Hepatocyte (in vitro differentiated cells): ENCODE measurements at regions not wholly inside any gene's neighbourhood (a gene's known extent, or its start where the extent isn't known, plus 50 kb on each side); places are given as distances from the start of the nearest gene placed in this dataset.

Experiments used
- DNase-seq: peaks from one replicate; pipeline ENCODE4 v3.0.0-alpha.2; 2016; ENCODE audit warnings: low spot score
- H2AFZ ChIP-seq: fragments of 200-600 bp; sonication (generic); 2 replicates; pipeline ENCODE4 v1.6.0; 2016; ENCODE audit warnings: antibody characterized with exemption, mild to moderate bottlenecking
- H3K27ac ChIP-seq: fragments of 200-600 bp; sonication (generic); 2 replicates; pipeline ENCODE4 v1.5.1; 2016; ENCODE audit warnings: mild to moderate bottlenecking
- H3K27me3 ChIP-seq: fragments of 200-600 bp; sonication (generic); 2 replicates; pipeline ENCODE4 v1.6.1; 2016
- H3K36me3 ChIP-seq: fragments of 200-600 bp; sonication (generic); replicated peaks from 2 replicates; pipeline ENCODE4 v1.5.1; 2016; ENCODE audit warnings: low read depth; ENCODE audit not compliant: insufficient read depth
- H3K4me1 ChIP-seq: fragments of 200-600 bp; sonication (generic); 2 replicates; pipeline ENCODE4 v1.5.1; 2016; ENCODE audit warnings: mild to moderate bottlenecking, moderate library complexity; ENCODE audit not compliant: insufficient read depth
- H3K4me2 ChIP-seq: fragments of 200-600 bp; sonication (generic); 2 replicates; pipeline ENCODE4 v1.6.0; 2016
- H3K4me3 ChIP-seq: fragments of 200-600 bp; sonication (generic); 2 replicates; pipeline ENCODE4 v1.5.1; 2016; ENCODE audit warnings: mild to moderate bottlenecking
- H3K79me2 ChIP-seq: fragments of 200-600 bp; sonication (generic); 2 replicates; pipeline ENCODE4 v1.6.0; 2017; ENCODE audit warnings: mild to moderate bottlenecking
- H3K9me2 ChIP-seq: fragments of 200-600 bp; sonication (generic); replicated peaks from 2 replicates; pipeline ENCODE4 v1.6.0; 2017; ENCODE audit warnings: mild to moderate bottlenecking; ENCODE audit not compliant: insufficient read depth
- H3K9me3 ChIP-seq: fragments of 200-600 bp; sonication (generic); 2 replicates; pipeline ENCODE4 v1.5.1; 2016; ENCODE audit warnings: low read depth, mild to moderate bottlenecking
- H4K20me1 ChIP-seq: fragments of 200-600 bp; sonication (generic); 2 replicates; pipeline ENCODE4 v1.6.0; 2016; ENCODE audit warnings: mild to moderate bottlenecking; ENCODE audit not compliant: insufficient read depth, poor library complexity, severe bottlenecking
- EZH2 ChIP-seq: fragments of 200-600 bp; sonication (generic); IDR thresholded peaks from 2 replicates; pipeline ENCODE4 v1.6.1; 2016; ENCODE audit warnings: antibody characterized with exemption, mild to moderate bottlenecking, borderline replicate concordance
- EZH2phosphoT487 ChIP-seq: fragments of 200-600 bp; sonication (generic); IDR thresholded peaks from one replicate; pipeline ENCODE4 v1.6.1; 2018; ENCODE audit warnings: antibody characterized with exemption, mild to moderate bottlenecking, low read depth, moderate library complexity; ENCODE audit not compliant: unreplicated experiment, severe bottlenecking
- WGBS: methylation state at CpG from one replicate; pipeline ENCODE4 v1.1.6; 2016; ENCODE audit warnings: low lambda C conversion rate; ENCODE audit errors: missing lambda C conversion rate; 5-methylcytosine and 5-hydroxymethylcytosine counted together
- TF ChIP-seq, protein P1 (sequence below): fragments of 200-600 bp; sonication (generic); IDR thresholded peaks from 2 replicates; pipeline ENCODE4 v1.5.1; 2016; ENCODE audit warnings: antibody characterized with exemption, mild to moderate bottlenecking; ENCODE audit not compliant: poor library complexity

GRCh38 chr19:29381353-29382203, 144.2 kb upstream of the VSTM2B start:
- Histone ChIP-seq H3K4me3 (no peak overlapping the region), H4K20me1 (no peaks in the 10 kb centered on the region), H3K9me2 (no peaks in the 10 kb centered on the region), H3K27ac (no peak overlapping the region), H3K4me2 (no peak overlapping the region), H3K9me3 (no peaks in the 10 kb centered on the region), H2AFZ (no peak overlapping the region), H3K27me3 (no peaks in the 10 kb centered on the region), H3K4me1 (no peaks in the 10 kb centered on the region), H3K36me3 (no peaks in the 10 kb centered on the region), H3K79me2 (no peaks in the 10 kb centered on the region)
- DNase-seq = no peak
- TF ChIP-seq EZH2 (no peak), EZH2phosphoT487 (no peak)
- TF ChIP-seq, protein P1, sequence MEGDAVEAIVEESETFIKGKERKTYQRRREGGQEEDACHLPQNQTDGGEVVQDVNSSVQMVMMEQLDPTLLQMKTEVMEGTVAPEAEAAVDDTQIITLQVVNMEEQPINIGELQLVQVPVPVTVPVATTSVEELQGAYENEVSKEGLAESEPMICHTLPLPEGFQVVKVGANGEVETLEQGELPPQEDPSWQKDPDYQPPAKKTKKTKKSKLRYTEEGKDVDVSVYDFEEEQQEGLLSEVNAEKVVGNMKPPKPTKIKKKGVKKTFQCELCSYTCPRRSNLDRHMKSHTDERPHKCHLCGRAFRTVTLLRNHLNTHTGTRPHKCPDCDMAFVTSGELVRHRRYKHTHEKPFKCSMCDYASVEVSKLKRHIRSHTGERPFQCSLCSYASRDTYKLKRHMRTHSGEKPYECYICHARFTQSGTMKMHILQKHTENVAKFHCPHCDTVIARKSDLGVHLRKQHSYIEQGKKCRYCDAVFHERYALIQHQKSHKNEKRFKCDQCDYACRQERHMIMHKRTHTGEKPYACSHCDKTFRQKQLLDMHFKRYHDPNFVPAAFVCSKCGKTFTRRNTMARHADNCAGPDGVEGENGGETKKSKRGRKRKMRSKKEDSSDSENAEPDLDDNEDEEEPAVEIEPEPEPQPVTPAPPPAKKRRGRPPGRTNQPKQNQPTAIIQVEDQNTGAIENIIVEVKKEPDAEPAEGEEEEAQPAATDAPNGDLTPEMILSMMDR = no peak
- 90% methylated on average over 17 of the region's 17 CpGs for WGBS

DNA sequence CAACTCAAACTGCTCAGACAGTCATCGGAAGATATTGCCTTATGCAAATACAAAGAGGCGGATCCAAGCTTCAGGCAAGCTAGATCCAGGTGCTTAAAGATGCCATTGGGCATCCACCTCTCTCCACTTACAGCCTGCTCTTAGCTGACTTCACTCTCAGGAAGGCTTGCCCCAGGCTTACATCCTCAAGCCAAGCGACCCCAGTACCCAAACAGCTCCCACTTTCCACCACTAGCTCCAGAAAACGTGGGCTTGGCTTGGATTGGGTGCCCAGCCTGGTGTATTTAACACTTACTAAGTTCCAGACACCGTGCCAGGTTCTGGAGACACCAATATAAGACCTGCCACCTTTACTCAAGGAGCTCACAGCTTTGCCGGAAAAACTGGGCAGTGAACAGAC, 142.1 kb upstream of the VSTM2B start:
- Histone ChIP-seq H3K9me3 (no peaks in the 10 kb centered on the region), H3K9me2 (no peaks in the 10 kb centered on the region), H3K4me3 (no peak overlapping the region), H3K36me3 (no peaks in the 10 kb centered on the region), H3K4me1 (no peaks in the 10 kb centered on the region), H3K27ac (no peak overlapping the region), H3K4me2 (no peak overlapping the region), H2AFZ (no peak overlapping the region), H3K27me3 (no peaks in the 10 kb centered on the region), H4K20me1 (no peaks in the 10 kb centered on the region), H3K79me2 (no peaks in the 10 kb centered on the region)
- 78% methylated on average over 6 of the region's 6 CpGs for WGBS
- TF ChIP-seq EZH2 = no peak
- TF ChIP-seq EZH2phosphoT487 = no peak
- TF ChIP-seq, protein P1 = no peak
- DNase-seq = no peak

DNA sequence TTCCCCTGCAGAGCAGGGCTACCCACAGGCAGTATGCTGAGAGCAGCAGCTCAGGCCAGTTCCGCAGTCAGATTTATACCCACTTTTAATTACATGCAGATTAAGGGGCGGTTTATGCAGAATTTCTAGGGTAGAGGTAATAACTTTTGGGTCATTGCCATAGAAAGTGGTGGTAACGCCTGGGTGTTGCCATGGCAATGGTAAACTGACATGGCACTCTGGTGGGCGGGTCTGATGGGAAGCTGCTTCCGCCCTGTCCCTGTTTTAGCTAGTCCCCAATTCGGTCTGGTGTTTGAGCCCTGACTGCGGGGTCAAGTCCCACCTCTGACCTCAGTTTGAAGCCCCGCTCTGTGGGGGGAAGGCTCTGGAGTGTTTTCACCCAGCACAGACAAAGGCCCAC, 141.1 kb upstream of the VSTM2B start:
- H2AFZ ChIP-seq = no peak overlapping the region
- no peaks in the 10 kb centered on the region for H3K9me3 ChIP-seq
- H4K20me1 ChIP-seq = no peaks in the 10 kb centered on the region
- no peak overlapping the region for H3K4me2 ChIP-seq
- no peaks in the 10 kb centered on the region for H3K36me3 ChIP-seq
- TF ChIP-seq, protein P1 = no peak
- TF ChIP-seq EZH2 (no peak), EZH2phosphoT487 (no peak)
- H3K9me2 ChIP-seq = no peaks in the 10 kb centered on the region
- 68% methylated on average over 8 of the region's 8 CpGs for WGBS
- H3K27me3 ChIP-seq = no peaks in the 10 kb centered on the region
- H3K4me3 ChIP-seq = no peak overlapping the region
- no peak for DNase-seq
- H3K79me2 ChIP-seq = no peaks in the 10 kb centered on the region
- H3K4me1 ChIP-seq = no peaks in the 10 kb centered on the region
- H3K27ac ChIP-seq = no peak overlapping the region
